Subcutaneous abdominal adipose tissue (tissue), 5 donors: ENCODE measurements at regions not wholly inside any gene's neighbourhood (a gene's known extent, or its start where the extent isn't known, plus 50 kb on each side); places are given as distances from the start of the nearest gene placed in this dataset.

Experiments
- H3K27ac ChIP-seq: one replicate; pipeline ENCODE4 v1.7.0; 2013; ENCODE audit warnings: low read depth, mild to moderate bottlenecking, inconsistent platforms, low read length, moderate library complexity
- H3K27me3 ChIP-seq, 5 donors: one replicate each; pipeline ENCODE4 v1.7.0; 2013; ENCODE audit warnings: low read length in 5 of 5, inconsistent platforms in 1 of 5; ENCODE audit not compliant: control insufficient read depth in 5 of 5, insufficient read depth in 4 of 5
- H3K36me3 ChIP-seq, 5 donors: one replicate each; pipeline ENCODE4 v1.7.0; 2013; ENCODE audit warnings: low read length in 5 of 5; ENCODE audit not compliant: control insufficient read depth in 5 of 5, insufficient read depth in 5 of 5
- H3K4me1 ChIP-seq, 5 donors: one replicate each; pipeline ENCODE4 v1.7.0; 2013; ENCODE audit warnings: low read length in 5 of 5, mild to moderate bottlenecking in 3 of 5, moderate library complexity in 1 of 5; ENCODE audit not compliant: control insufficient read depth in 5 of 5, insufficient read depth in 5 of 5
- H3K4me3 ChIP-seq, 5 donors: one replicate each; pipeline ENCODE4 v1.7.0; 2013; ENCODE audit warnings: low read length in 5 of 5, low read depth in 1 of 5
- H3K9ac ChIP-seq, 5 donors: one replicate each; pipeline ENCODE4 v1.7.0; 2013; ENCODE audit warnings: low read length in 5 of 5, mild to moderate bottlenecking in 4 of 5, moderate library complexity in 3 of 5
- H3K9me3 ChIP-seq, 5 donors: one replicate each; pipeline ENCODE4 v1.7.0; 2013; ENCODE audit warnings: low read length in 5 of 5; ENCODE audit not compliant: control insufficient read depth in 5 of 5
- donor health status: healthy.
- donor health status: healthy.
- donor health status: healthy.
- donor health status: healthy.
- donor health status: healthy.

GRCh38 chr16:62940569-62940968 lies 904.3 kb upstream of the CDH8 start:
- H3K9ac ChIP-seq, result no peak overlapping the region
- no peaks in the 10 kb centered on the region for H3K9me3 ChIP-seq
- no peak overlapping the region for H3K4me3 ChIP-seq
- H3K27me3 ChIP-seq, result no peaks in the 10 kb centered on the region
- no peaks in the 10 kb centered on the region for H3K4me1 ChIP-seq
- H3K27ac ChIP-seq, result no peak overlapping the region
- no peaks in the 10 kb centered on the region for H3K36me3 ChIP-seq

DNA sequence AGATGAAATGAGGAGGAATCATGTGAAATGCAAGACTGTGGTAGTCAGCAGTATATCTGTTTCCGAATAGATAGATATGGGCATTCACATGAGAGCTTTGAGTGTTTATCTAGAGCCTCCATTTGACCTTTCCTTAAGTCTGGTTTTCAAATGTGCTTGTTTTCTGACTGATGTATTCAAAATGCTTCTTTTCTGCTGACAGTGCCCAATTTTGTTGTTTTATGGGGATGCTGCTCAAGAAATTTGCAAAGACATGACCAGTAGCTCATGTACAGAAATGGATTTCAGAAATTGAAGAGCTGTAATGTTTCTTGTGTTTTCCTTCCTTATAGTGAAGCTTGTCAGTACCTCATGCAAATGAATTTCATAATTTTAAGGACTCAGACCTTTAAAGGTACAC lies 903.4 kb upstream of the CDH8 start:
- Histone ChIP-seq H3K27ac (no peak overlapping the region), H3K9me3 (no peaks in the 10 kb centered on the region), H3K9ac (no peak overlapping the region), H3K4me1 (no peaks in the 10 kb centered on the region), H3K27me3 (no peaks in the 10 kb centered on the region), H3K36me3 (no peaks in the 10 kb centered on the region), H3K4me3 (no peak overlapping the region)

DNA sequence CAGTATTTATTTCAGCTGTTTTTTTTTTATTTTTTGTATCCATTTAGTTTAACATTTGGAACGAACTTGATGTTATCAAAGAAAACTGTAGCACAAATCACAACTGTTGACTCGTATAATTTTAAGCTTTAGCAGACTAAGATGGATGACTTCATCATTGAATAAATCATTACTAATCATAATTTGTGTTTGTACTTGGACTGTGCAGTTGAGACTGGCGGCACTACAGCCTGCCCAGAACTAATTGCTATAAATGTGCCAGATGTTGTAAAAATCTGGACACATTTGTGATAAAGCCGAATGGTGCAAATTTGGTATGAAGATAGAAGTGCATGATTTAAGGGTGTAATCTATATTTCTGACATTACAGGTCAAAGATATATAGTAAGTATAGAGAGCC lies 897.7 kb upstream of the CDH8 start:
- Histone ChIP-seq H3K4me1 (peaks cover 0 to 6% (median 0%) of the 10 kb centered on the region in 5 donors), H3K9me3 (no peaks in the 10 kb centered on the region), H3K4me3 (no peak overlapping the region), H3K27ac (no peak overlapping the region), H3K36me3 (no peaks in the 10 kb centered on the region), H3K9ac (no peak overlapping the region), H3K27me3 (no peaks in the 10 kb centered on the region)

DNA sequence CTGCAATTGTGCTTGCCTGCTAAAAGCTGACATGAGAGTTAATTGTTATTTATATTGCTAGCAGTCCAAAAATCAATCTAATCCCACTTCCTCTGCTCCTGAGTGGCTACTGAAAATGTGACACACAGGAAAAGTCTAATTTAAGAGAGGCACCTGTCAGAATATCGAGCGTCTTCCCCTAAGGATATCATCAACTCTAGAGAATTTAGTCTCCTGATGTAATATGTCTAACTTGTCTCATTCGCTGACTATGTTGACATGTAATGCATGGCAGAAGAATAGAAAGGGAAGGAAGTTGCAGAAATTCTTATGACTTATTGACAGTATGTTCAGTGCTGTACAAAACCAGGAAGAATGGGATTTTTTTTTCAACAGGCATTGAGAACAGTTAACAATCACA lies 893.4 kb upstream of the CDH8 start:
- peaks cover 0 to 6% (median 0%) of the 10 kb centered on the region in 5 donors for H3K4me1 ChIP-seq
- H3K9me3 ChIP-seq, result no peaks in the 10 kb centered on the region
- H3K27ac ChIP-seq, result no peak overlapping the region
- H3K4me3 ChIP-seq, result no peak overlapping the region
- no peaks in the 10 kb centered on the region for H3K27me3 ChIP-seq
- H3K36me3 ChIP-seq, result no peaks in the 10 kb centered on the region
- H3K9ac ChIP-seq, result no peak overlapping the region

DNA sequence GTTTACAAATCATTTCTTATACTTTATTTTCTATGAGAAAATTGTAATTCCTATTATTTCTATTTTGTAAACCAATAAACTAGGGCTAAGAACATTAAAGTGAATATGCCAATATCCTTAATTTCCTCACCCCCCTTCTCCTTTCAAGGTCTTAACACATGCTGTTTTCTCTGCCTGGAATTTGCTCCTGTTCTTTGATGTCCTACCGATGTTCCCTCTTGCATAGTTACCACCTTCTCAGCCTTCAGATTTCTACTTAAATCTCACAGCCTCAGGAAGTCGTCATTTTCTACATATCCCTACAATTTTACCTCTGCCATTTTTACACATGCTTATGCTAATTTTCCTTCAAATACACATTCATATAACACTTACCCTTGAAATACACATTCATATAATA lies 890.9 kb upstream of the CDH8 start:
- H3K4me1 ChIP-seq, result no peaks in the 10 kb centered on the region

GRCh38 chr16:62926121-62926801 lies 890.0 kb upstream of the CDH8 start:
- Histone ChIP-seq H3K36me3 (no peaks in the 10 kb centered on the region), H3K4me3 (no peak overlapping the region), H3K4me1 (no peaks in the 10 kb centered on the region), H3K9me3 (no peaks in the 10 kb centered on the region), H3K27ac (no peak overlapping the region), H3K9ac (no peak overlapping the region), H3K27me3 (no peaks in the 10 kb centered on the region)

More for the DNA sequence above, 890.9 kb upstream of the CDH8 start:
- Histone ChIP-seq H3K9ac (no peak overlapping the region), H3K4me3 (no peak overlapping the region), H3K36me3 (no peaks in the 10 kb centered on the region), H3K27me3 (no peaks in the 10 kb centered on the region), H3K27ac (no peak overlapping the region), H3K9me3 (no peaks in the 10 kb centered on the region)

- Histone ChIP-seq H3K4me1 (no peaks in the 10 kb centered on the region), H3K9me3 (no peaks in the 10 kb centered on the region), H3K36me3 (no peaks in the 10 kb centered on the region), H3K9ac (no peak overlapping the region), H3K27ac (no peak overlapping the region), H3K4me3 (no peak overlapping the region), H3K27me3 (no peaks in the 10 kb centered on the region)
Measured at GRCh38 chr16:62921904-62922303, 885.7 kb upstream of the CDH8 start.

DNA sequence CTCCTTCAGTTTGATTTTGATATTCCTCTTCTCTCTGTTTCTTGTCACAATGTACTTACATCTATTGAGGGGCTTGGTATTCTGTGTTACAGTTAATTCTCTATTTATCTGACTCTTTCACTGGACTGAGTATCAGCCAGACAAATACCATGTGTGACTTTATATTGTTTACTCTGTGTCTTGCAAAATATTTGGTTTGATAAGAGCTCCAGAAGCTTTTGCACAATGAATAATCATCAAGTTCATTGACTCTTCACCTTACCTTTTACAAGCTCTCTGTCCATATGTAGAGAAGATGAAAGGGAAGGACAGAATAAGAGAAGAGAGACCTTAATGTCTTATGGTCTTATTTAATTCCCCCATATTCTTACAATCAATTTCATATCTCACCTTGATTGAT lies 877.7 kb upstream of the CDH8 start:
- Histone ChIP-seq H3K27me3 (no peaks in the 10 kb centered on the region), H3K36me3 (no peaks in the 10 kb centered on the region), H3K4me1 (no peaks in the 10 kb centered on the region), H3K27ac (no peak overlapping the region), H3K4me3 (no peak overlapping the region), H3K9me3 (peaks cover 0 to 5% (median 0%) of the 10 kb centered on the region in 5 donors), H3K9ac (no peak overlapping the region)

- Histone ChIP-seq H3K27ac (no peak overlapping the region), H3K4me3 (no peak overlapping the region), H3K4me1 (no peaks in the 10 kb centered on the region), H3K36me3 (no peaks in the 10 kb centered on the region), H3K9ac (no peak overlapping the region), H3K27me3 (no peaks in the 10 kb centered on the region), H3K9me3 (peaks cover 0 to 5% (median 0%) of the 10 kb centered on the region in 5 donors)
Measured at GRCh38 chr16:62913333-62913732, 877.1 kb upstream of the CDH8 start.

- no peaks in the 10 kb centered on the region for H3K4me1 ChIP-seq
- H3K9me3 ChIP-seq, result peaks cover 0 to 5% (median 0%) of the 10 kb centered on the region in 5 donors
- no peak overlapping the region for H3K27ac ChIP-seq
- H3K36me3 ChIP-seq, result no peaks in the 10 kb centered on the region
- H3K4me3 ChIP-seq, result no peak overlapping the region
- H3K27me3 ChIP-seq, result no peaks in the 10 kb centered on the region
- no peak overlapping the region for H3K9ac ChIP-seq
Measured at GRCh38 chr16:62909597-62909996, 873.4 kb upstream of the CDH8 start.
